ENCODE measurements at regions not wholly inside any gene's neighbourhood (a gene's known extent, or its start where the extent isn't known, plus 50 kb on each side); places are given as distances from the start of the nearest gene placed in this dataset.
"Not testable (repeated sequence)": the region's sequence is repeated elsewhere in the genome, so short reads cannot be mapped to it uniquely, and the experiment has no call there.

GRCh38 chr4:124167602-124168001 lies 544.9 kb downstream of the ANKRD50 start:
- Histone ChIP-seq H4K20me1 (ENCODE audit: insufficient read depth, low read length) (no peaks in the 10 kb centered on the region), H2AFZ (ENCODE audit: low read length) (no peak overlapping the region), H3K4me3 (ENCODE audit: low read depth, low read length, poor library complexity, severe bottlenecking) (no peak overlapping the region), H3K4me2 (ENCODE audit: low read length) (no peak overlapping the region), H3K9me3 (ENCODE audit: low read length) (no peaks in the 10 kb centered on the region), H3K36me3 (ENCODE audit: insufficient read depth, low read length) (no peaks in the 10 kb centered on the region), H3K27me3 (ENCODE audit: insufficient read depth, low read length) (no peaks in the 10 kb centered on the region), H3K4me1 (ENCODE audit: insufficient read depth, low read length, severe bottlenecking) (no peaks in the 10 kb centered on the region), H3K9ac (ENCODE audit: low read length) (no peak overlapping the region), H3K9me2 (ENCODE audit: low read depth, low read length) (no peaks in the 10 kb centered on the region), H3K27ac (ENCODE audit: low read depth, low read length, poor library complexity, severe bottlenecking) (no peak overlapping the region), H3F3A (ENCODE audit: insufficient read depth, low read length) (no peaks in the 10 kb centered on the region), H3K79me2 (ENCODE audit: insufficient read depth, low read length) (no peaks in the 10 kb centered on the region)
- TF ChIP-seq CTCF (IDR thresholded peaks at IDR 0.05; ENCODE audit: low read length) (no peak), EZH2 (IDR thresholded peaks at IDR 0.05; ENCODE audit: borderline replicate concordance, low read length) (no peak)

GRCh38 chr4:124169524-124169923 lies 543.0 kb downstream of the ANKRD50 start:
- not testable (repeated sequence) for H3K4me3 ChIP-seq (ENCODE audit: low read depth, low read length, poor library complexity, severe bottlenecking); H3K27me3 ChIP-seq (ENCODE audit: insufficient read depth, low read length); H3K9me2 ChIP-seq (ENCODE audit: low read depth, low read length); H3K9me3 ChIP-seq (ENCODE audit: low read length); H3K27ac ChIP-seq (ENCODE audit: low read depth, low read length, poor library complexity, severe bottlenecking); H2AFZ ChIP-seq (ENCODE audit: low read length); H3K4me1 ChIP-seq (ENCODE audit: insufficient read depth, low read length, severe bottlenecking); H3K79me2 ChIP-seq (ENCODE audit: insufficient read depth, low read length); H3K9ac ChIP-seq (ENCODE audit: low read length); H4K20me1 ChIP-seq (ENCODE audit: insufficient read depth, low read length); H3K36me3 ChIP-seq (ENCODE audit: insufficient read depth, low read length); H3K4me2 ChIP-seq (ENCODE audit: low read length); H3F3A ChIP-seq (ENCODE audit: insufficient read depth, low read length)

- H2AFZ ChIP-seq (ENCODE audit: low read length), result no peak overlapping the region
- H3K4me2 ChIP-seq (ENCODE audit: low read length), result no peak overlapping the region
- no peak overlapping the region for H3K9ac ChIP-seq (ENCODE audit: low read length)
- H3K27me3 ChIP-seq (ENCODE audit: insufficient read depth, low read length), result no peaks in the 10 kb centered on the region
- TF ChIP-seq CTCF (IDR thresholded peaks at IDR 0.05; ENCODE audit: low read length) (no peak), EZH2 (IDR thresholded peaks at IDR 0.05; ENCODE audit: borderline replicate concordance, low read length) (no peak)
- no peaks in the 10 kb centered on the region for H3K9me3 ChIP-seq (ENCODE audit: low read length)
- no peaks in the 10 kb centered on the region for H3K79me2 ChIP-seq (ENCODE audit: insufficient read depth, low read length)
- no peak overlapping the region for H3K27ac ChIP-seq (ENCODE audit: low read depth, low read length, poor library complexity, severe bottlenecking)
- H4K20me1 ChIP-seq (ENCODE audit: insufficient read depth, low read length), result no peaks in the 10 kb centered on the region
- H3K4me3 ChIP-seq (ENCODE audit: low read depth, low read length, poor library complexity, severe bottlenecking), result no peak overlapping the region
- H3K4me1 ChIP-seq (ENCODE audit: insufficient read depth, low read length, severe bottlenecking), result no peaks in the 10 kb centered on the region
- H3K36me3 ChIP-seq (ENCODE audit: insufficient read depth, low read length), result no peaks in the 10 kb centered on the region
- H3F3A ChIP-seq (ENCODE audit: insufficient read depth, low read length), result no peaks in the 10 kb centered on the region
- H3K9me2 ChIP-seq (ENCODE audit: low read depth, low read length), result no peaks in the 10 kb centered on the region
Measured at GRCh38 chr4:124173912-124174311, 538.6 kb downstream of the ANKRD50 start.

GRCh38 chr4:124177647-124178425 lies 534.7 kb downstream of the ANKRD50 start:
- no peaks in the 10 kb centered on the region for H3F3A ChIP-seq (ENCODE audit: insufficient read depth, low read length)
- no peaks in the 10 kb centered on the region for H3K36me3 ChIP-seq (ENCODE audit: insufficient read depth, low read length)
- H3K9me3 ChIP-seq (ENCODE audit: low read length), result no peaks in the 10 kb centered on the region
- no peak overlapping the region for H3K9ac ChIP-seq (ENCODE audit: low read length)
- TF ChIP-seq CTCF (IDR thresholded peaks at IDR 0.05; ENCODE audit: low read length) (no peak), EZH2 (IDR thresholded peaks at IDR 0.05; ENCODE audit: borderline replicate concordance, low read length) (no peak)
- no peaks in the 10 kb centered on the region for H3K79me2 ChIP-seq (ENCODE audit: insufficient read depth, low read length)
- H3K4me1 ChIP-seq (ENCODE audit: insufficient read depth, low read length, severe bottlenecking), result no peaks in the 10 kb centered on the region
- no peaks in the 10 kb centered on the region for H4K20me1 ChIP-seq (ENCODE audit: insufficient read depth, low read length)
- H2AFZ ChIP-seq (ENCODE audit: low read length), result no peak overlapping the region
- no peaks in the 10 kb centered on the region for H3K9me2 ChIP-seq (ENCODE audit: low read depth, low read length)
- H3K27ac ChIP-seq (ENCODE audit: low read depth, low read length, poor library complexity, severe bottlenecking), result no peak overlapping the region
- H3K4me3 ChIP-seq (ENCODE audit: low read depth, low read length, poor library complexity, severe bottlenecking), result no peak overlapping the region
- no peaks in the 10 kb centered on the region for H3K27me3 ChIP-seq (ENCODE audit: insufficient read depth, low read length)
- no peak overlapping the region for H3K4me2 ChIP-seq (ENCODE audit: low read length)
